Adrenal gland (tissue), 5 donors: ENCODE measurements at regions not wholly inside any gene's neighbourhood (a gene's known extent, or its start where the extent isn't known, plus 50 kb on each side); places are given as distances from the start of the nearest gene placed in this dataset.

Experiments used
- CTCF ChIP-seq, 6 experiments: fragments of 450-650 bp in 4 of 6; fragments of 200-600 bp in 2 of 6; sonication (generic) in 1 of 6; IDR thresholded peaks; 1 replicate in 5 of 6; 2 replicates in 1 of 6; pipeline versions ENCODE4 v1.5.1 to v1.8.0; 2016 to 2021; ENCODE audit warnings: antibody characterized with exemption in 6 of 6, mild to moderate bottlenecking in 2 of 6, moderate library complexity in 1 of 6
- POLR2A ChIP-seq, 2 donors: fragments of 450-650 bp; IDR thresholded peaks; one replicate each; pipeline ENCODE4 v1.6.1; 2017; ENCODE audit warnings: antibody characterized with exemption in 2 of 2, mild to moderate bottlenecking in 2 of 2, moderate library complexity in 1 of 2
- donor health status: DM: no; HTN: no; CAD: no.

- no peak for TF ChIP-seq CTCF (IDR thresholded peaks at IDR 0.05)
- TF ChIP-seq POLR2A (IDR thresholded peaks at IDR 0.05), result no peak
Measured at GRCh38 chr1:56240400-56240799, 339.0 kb downstream of the PLPP3 start.
